HUES48 (cell line): ENCODE measurements at regions not wholly inside any gene's neighbourhood (a gene's known extent, or its start where the extent isn't known, plus 50 kb on each side); places are given as distances from the start of the nearest gene placed in this dataset.

Experiments used
- H3K27ac ChIP-seq: one replicate; pipeline ENCODE4 v1.7.0; 2013; ENCODE audit warnings: low read depth, low read length, inconsistent platforms
- H3K27me3 ChIP-seq: 2 replicates; pipeline ENCODE4 v1.6.1; 2013; ENCODE audit warnings: mild to moderate bottlenecking, low read length; ENCODE audit not compliant: control insufficient read depth, insufficient read depth
- H3K36me3 ChIP-seq: 2 replicates; pipeline ENCODE4 v1.6.1; 2013; ENCODE audit warnings: low read length; ENCODE audit not compliant: control insufficient read depth, insufficient read depth
- H3K4me1 ChIP-seq: 2 replicates; pipeline ENCODE4 v1.6.1; 2013; ENCODE audit warnings: mild to moderate bottlenecking, low read length; ENCODE audit not compliant: control insufficient read depth, insufficient read depth
- H3K4me3 ChIP-seq: 2 replicates; pipeline ENCODE4 v1.5.1; 2013; ENCODE audit warnings: mild to moderate bottlenecking, low read depth, low read length
- H3K9ac ChIP-seq: 2 replicates; pipeline ENCODE4 v1.6.1; 2013; ENCODE audit warnings: mild to moderate bottlenecking, low read depth, low read length, moderate library complexity
- H3K9me3 ChIP-seq: 2 replicates; pipeline ENCODE4 v1.6.1; 2013; ENCODE audit warnings: low read length; ENCODE audit not compliant: control insufficient read depth, insufficient read depth

GRCh38 chr9:94198414-94198813 is 60.7 kb upstream of the ZNF169 start:
- no peaks in the 10 kb centered on the region for H3K27me3 ChIP-seq
- no peak overlapping the region for H3K9ac ChIP-seq
- no peaks in the 10 kb centered on the region for H3K36me3 ChIP-seq
- H3K9me3 ChIP-seq = 0 out of 2 replicates have a peak, but pooled peaks cover 6% of the 10 kb centered on the region
- H3K4me1 ChIP-seq = no peaks in the 10 kb centered on the region
- no peak overlapping the region for H3K4me3 ChIP-seq
- H3K27ac ChIP-seq = no peak overlapping the region

- no peak overlapping the region for H3K9ac ChIP-seq
- no peaks in the 10 kb centered on the region for H3K4me1 ChIP-seq
- H3K9me3 ChIP-seq = 0 out of 2 replicates have a peak, but pooled peaks cover 6% of the 10 kb centered on the region
- H3K36me3 ChIP-seq = no peaks in the 10 kb centered on the region
- H3K27ac ChIP-seq = no peak overlapping the region
- H3K27me3 ChIP-seq = no peaks in the 10 kb centered on the region
- H3K4me3 ChIP-seq = no peak overlapping the region
These were observed 59.3 kb upstream of the ZNF169 start for GRCh38 chr9:94199776-94200175.

GRCh38 chr9:94204174-94204573 is 54.9 kb upstream of the ZNF169 start:
- Histone ChIP-seq H3K36me3 (no peaks in the 10 kb centered on the region), H3K4me3 (no peak overlapping the region), H3K27ac (no peak overlapping the region), H3K4me1 (no peaks in the 10 kb centered on the region), H3K27me3 (no peaks in the 10 kb centered on the region), H3K9me3 (no peaks in the 10 kb centered on the region), H3K9ac (no peak overlapping the region)

DNA sequence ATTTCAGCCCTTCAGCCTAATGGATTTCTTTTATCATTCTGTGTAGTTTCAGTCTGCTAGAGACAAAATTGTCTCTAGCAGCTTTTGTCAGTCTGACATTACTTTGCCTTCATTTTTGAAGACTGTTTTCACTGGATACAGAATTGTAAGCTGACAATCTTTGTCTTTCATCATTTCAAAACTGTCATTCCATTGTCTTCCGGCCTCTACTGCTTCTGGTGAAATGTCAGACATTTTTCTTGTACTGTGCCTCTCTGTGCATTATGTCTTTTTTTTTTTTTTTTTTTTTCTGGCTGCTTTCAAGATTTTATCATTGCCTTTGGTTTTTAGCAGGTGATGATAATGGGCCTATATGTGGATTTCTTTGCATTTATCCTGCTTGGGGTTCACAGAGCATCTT is 51.3 kb upstream of the ZNF169 start:
- H3K27me3 ChIP-seq = no peaks in the 10 kb centered on the region
- H3K9ac ChIP-seq = no peak overlapping the region
- H3K4me1 ChIP-seq = peaks cover 10% of the 10 kb centered on the region
- H3K4me3 ChIP-seq = no peak overlapping the region
- no peaks in the 10 kb centered on the region for H3K9me3 ChIP-seq
- H3K36me3 ChIP-seq = no peaks in the 10 kb centered on the region
- no peak overlapping the region for H3K27ac ChIP-seq
